ENCODE measurements at regions not wholly inside any gene's neighbourhood (a gene's known extent, or its start where the extent isn't known, plus 50 kb on each side); places are given as distances from the start of the nearest gene placed in this dataset.

DNA sequence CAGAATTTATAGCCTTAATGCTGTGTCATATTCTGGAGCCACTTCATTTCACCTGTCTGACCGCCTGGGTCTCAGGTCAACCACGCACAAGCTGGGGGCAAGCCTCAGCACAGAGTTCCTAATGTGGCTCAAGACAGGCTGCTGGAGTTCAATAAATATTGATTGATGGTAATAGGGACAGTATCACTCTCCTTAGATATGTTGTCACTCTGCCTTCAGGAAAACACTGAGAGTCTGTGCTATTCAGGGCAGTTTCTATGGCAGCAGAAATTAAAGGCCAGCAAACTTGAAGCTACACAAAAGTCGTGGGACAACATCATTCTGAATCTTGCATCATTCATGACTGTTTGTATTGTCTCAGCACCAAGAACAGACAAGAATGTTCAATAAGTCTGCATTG lies 696.1 kb downstream of the METTL4 start (continued):
- TF ChIP-seq RAD21 (IDR thresholded peaks at IDR 0.05) = no peak
- no peak for TF ChIP-seq FOXA2 (IDR thresholded peaks at IDR 0.05)

DNA sequence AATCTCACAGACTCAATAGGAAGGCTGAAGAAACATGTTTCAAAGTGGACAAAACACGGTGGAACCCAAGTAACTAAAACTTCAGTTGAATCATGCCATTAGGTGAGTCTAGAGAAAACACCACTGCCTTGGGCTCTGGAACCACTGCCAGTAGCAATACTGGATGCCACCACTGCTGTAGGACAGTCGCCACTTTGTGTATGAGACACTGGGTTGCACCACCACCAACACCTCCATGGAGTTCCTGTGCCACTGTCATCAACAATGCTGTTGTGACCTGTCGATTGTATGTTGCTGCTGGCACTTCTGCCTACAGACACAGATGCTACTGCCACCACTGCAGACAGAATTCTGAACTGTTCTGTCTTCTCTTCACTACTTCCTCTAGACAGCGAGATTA lies 686.7 kb downstream of the METTL4 start:
- no peaks in the 10 kb centered on the region for H3K27me3 ChIP-seq (ENCODE audit: control insufficient read depth in 4 of 4, insufficient read depth in 4 of 4, low read length in 3 of 4)
- H3K4me3 ChIP-seq (ENCODE audit: low read depth in 1 of 3, low read length in 3 of 3) = no peak overlapping the region
- no peak for DNase-seq (ENCODE audit: low spot score)
- TF ChIP-seq EGR1 (IDR thresholded peaks at IDR 0.05; ENCODE audit: low read depth in 2 of 2) (no peak), FOXA2 (IDR thresholded peaks at IDR 0.05) (no peak), TAF1 (conservative IDR thresholded peaks at IDR 0.05) (no peak), HNF4G (IDR thresholded peaks at IDR 0.05) (no peak), FOXA1 (IDR thresholded peaks at IDR 0.05) (no peak), SP1 (IDR thresholded peaks at IDR 0.05) (no peak), JUND (IDR thresholded peaks at IDR 0.05) (no peak), NR2F2 (IDR thresholded peaks at IDR 0.05) (no peak), RXRA (IDR thresholded peaks at IDR 0.05) (no peak), HNF4A (conservative IDR thresholded peaks at IDR 0.05) (no peak), YY1 (IDR thresholded peaks at IDR 0.05) (no peak), RAD21 (IDR thresholded peaks at IDR 0.05) (no peak), GABPA (IDR thresholded peaks at IDR 0.05 in 1 of 2, conservative IDR thresholded peaks at IDR 0.05 in 1 of 2) (no peak)
- TF ChIP-seq, protein P1, sequence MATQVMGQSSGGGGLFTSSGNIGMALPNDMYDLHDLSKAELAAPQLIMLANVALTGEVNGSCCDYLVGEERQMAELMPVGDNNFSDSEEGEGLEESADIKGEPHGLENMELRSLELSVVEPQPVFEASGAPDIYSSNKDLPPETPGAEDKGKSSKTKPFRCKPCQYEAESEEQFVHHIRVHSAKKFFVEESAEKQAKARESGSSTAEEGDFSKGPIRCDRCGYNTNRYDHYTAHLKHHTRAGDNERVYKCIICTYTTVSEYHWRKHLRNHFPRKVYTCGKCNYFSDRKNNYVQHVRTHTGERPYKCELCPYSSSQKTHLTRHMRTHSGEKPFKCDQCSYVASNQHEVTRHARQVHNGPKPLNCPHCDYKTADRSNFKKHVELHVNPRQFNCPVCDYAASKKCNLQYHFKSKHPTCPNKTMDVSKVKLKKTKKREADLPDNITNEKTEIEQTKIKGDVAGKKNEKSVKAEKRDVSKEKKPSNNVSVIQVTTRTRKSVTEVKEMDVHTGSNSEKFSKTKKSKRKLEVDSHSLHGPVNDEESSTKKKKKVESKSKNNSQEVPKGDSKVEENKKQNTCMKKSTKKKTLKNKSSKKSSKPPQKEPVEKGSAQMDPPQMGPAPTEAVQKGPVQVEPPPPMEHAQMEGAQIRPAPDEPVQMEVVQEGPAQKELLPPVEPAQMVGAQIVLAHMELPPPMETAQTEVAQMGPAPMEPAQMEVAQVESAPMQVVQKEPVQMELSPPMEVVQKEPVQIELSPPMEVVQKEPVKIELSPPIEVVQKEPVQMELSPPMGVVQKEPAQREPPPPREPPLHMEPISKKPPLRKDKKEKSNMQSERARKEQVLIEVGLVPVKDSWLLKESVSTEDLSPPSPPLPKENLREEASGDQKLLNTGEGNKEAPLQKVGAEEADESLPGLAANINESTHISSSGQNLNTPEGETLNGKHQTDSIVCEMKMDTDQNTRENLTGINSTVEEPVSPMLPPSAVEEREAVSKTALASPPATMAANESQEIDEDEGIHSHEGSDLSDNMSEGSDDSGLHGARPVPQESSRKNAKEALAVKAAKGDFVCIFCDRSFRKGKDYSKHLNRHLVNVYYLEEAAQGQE (IDR thresholded peaks at IDR 0.05) = no peak
- TF ChIP-seq, protein P2, sequence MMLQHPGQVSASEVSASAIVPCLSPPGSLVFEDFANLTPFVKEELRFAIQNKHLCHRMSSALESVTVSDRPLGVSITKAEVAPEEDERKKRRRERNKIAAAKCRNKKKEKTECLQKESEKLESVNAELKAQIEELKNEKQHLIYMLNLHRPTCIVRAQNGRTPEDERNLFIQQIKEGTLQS (IDR thresholded peaks at IDR 0.05) = no peak
- TF ChIP-seq, protein P3, sequence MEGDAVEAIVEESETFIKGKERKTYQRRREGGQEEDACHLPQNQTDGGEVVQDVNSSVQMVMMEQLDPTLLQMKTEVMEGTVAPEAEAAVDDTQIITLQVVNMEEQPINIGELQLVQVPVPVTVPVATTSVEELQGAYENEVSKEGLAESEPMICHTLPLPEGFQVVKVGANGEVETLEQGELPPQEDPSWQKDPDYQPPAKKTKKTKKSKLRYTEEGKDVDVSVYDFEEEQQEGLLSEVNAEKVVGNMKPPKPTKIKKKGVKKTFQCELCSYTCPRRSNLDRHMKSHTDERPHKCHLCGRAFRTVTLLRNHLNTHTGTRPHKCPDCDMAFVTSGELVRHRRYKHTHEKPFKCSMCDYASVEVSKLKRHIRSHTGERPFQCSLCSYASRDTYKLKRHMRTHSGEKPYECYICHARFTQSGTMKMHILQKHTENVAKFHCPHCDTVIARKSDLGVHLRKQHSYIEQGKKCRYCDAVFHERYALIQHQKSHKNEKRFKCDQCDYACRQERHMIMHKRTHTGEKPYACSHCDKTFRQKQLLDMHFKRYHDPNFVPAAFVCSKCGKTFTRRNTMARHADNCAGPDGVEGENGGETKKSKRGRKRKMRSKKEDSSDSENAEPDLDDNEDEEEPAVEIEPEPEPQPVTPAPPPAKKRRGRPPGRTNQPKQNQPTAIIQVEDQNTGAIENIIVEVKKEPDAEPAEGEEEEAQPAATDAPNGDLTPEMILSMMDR (IDR thresholded peaks at IDR 0.05; ENCODE audit: low read depth, low read length, missing input control) = no peak
- TF ChIP-seq, protein P4, sequence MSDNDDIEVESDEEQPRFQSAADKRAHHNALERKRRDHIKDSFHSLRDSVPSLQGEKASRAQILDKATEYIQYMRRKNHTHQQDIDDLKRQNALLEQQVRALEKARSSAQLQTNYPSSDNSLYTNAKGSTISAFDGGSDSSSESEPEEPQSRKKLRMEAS (IDR thresholded peaks at IDR 0.05) = no peak
- TF ChIP-seq, protein P5, sequence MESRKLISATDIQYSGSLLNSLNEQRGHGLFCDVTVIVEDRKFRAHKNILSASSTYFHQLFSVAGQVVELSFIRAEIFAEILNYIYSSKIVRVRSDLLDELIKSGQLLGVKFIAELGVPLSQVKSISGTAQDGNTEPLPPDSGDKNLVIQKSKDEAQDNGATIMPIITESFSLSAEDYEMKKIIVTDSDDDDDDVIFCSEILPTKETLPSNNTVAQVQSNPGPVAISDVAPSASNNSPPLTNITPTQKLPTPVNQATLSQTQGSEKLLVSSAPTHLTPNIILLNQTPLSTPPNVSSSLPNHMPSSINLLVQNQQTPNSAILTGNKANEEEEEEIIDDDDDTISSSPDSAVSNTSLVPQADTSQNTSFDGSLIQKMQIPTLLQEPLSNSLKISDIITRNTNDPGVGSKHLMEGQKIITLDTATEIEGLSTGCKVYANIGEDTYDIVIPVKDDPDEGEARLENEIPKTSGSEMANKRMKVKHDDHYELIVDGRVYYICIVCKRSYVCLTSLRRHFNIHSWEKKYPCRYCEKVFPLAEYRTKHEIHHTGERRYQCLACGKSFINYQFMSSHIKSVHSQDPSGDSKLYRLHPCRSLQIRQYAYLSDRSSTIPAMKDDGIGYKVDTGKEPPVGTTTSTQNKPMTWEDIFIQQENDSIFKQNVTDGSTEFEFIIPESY (IDR thresholded peaks at IDR 0.05) = no peak
- no peak overlapping the region for H3K27ac ChIP-seq (ENCODE audit: low read depth in 1 of 2, low read length in 2 of 2)
- H3K4me1 ChIP-seq (ENCODE audit: control insufficient read depth in 4 of 4, insufficient read depth in 4 of 4, low read length in 3 of 4) = no peaks in the 10 kb centered on the region
- 87% methylated on average over 4 of the region's 4 CpGs for WGBS
- no peak overlapping the region for H3K9ac ChIP-seq (ENCODE audit: low read depth in 1 of 2, low read length in 2 of 2)
- no peaks in the 10 kb centered on the region for H3K9me3 ChIP-seq (ENCODE audit: control insufficient read depth in 4 of 4, low read length in 3 of 4)
- H3K36me3 ChIP-seq (ENCODE audit: control insufficient read depth in 4 of 4, insufficient read depth in 3 of 4, low read depth in 1 of 4, low read length in 3 of 4) = no peaks in the 10 kb centered on the region
